CD8-positive, alpha-beta memory T cell (primary cell): ENCODE measurements at regions not wholly inside any gene's neighbourhood (a gene's known extent, or its start where the extent isn't known, plus 50 kb on each side); places are given as distances from the start of the nearest gene placed in this dataset.

ENCODE experiments used
- CTCF ChIA-PET: fragments of 350-600 bp; sonication (Branson Sonifier 250); formaldehyde crosslinking; loops from one replicate; lab custom pipeline; 2021; ENCODE audit warnings: antibody characterized with exemption; lab: Charles Lee
- POLR2A ChIA-PET: fragments of 350-600 bp; sonication (Branson Sonifier 250); formaldehyde crosslinking; loops from one replicate; lab custom pipeline; 2021; ENCODE audit warnings: antibody characterized with exemption; lab: Charles Lee
- DNase-seq, 5 donors: peaks; one replicate each; pipeline versions ENCODE4 v3.0.0 to v3.0.0-alpha.2; 2020 to 2022; ENCODE audit warnings: mixed read lengths in 1 of 5
- H3K27ac ChIP-seq: one replicate; pipeline ENCODE4 v1.7.0; 2013; ENCODE audit warnings: low read depth, mild to moderate bottlenecking, low read length, moderate library complexity
- H3K27me3 ChIP-seq: 2 replicates; pipeline ENCODE4 v1.7.0; 2013; ENCODE audit warnings: low read length, mild to moderate bottlenecking; ENCODE audit not compliant: insufficient read depth, poor library complexity, severe bottlenecking
- H3K36me3 ChIP-seq: 2 replicates; pipeline ENCODE4 v1.7.0; 2013; ENCODE audit warnings: mild to moderate bottlenecking, low read length, moderate library complexity; ENCODE audit not compliant: insufficient read depth
- H3K4me1 ChIP-seq: 2 replicates; pipeline ENCODE4 v1.7.0; 2013; ENCODE audit warnings: mild to moderate bottlenecking, low read length, moderate library complexity; ENCODE audit not compliant: insufficient read depth
- H3K4me3 ChIP-seq: 2 replicates; pipeline ENCODE4 v1.7.0; 2013; ENCODE audit warnings: mild to moderate bottlenecking, low read length
- H3K9me3 ChIP-seq: 2 replicates; pipeline ENCODE4 v1.7.0; 2013; ENCODE audit warnings: mild to moderate bottlenecking, low read length
- H3K27ac Mint-ChIP-seq, 8 donors: one replicate each; pipeline ENCODE4 v1.8.0; 2020 to 2021; ENCODE audit warnings: mixed read lengths in 8 of 8, mild to moderate bottlenecking in 6 of 8, inconsistent platforms in 3 of 8, moderate library complexity in 3 of 8
- H3K27me3 Mint-ChIP-seq, 2 donors: one replicate each; pipeline ENCODE4 v1.8.0; 2020 to 2021; ENCODE audit warnings: mixed read lengths in 2 of 2, mild to moderate bottlenecking in 1 of 2, moderate library complexity in 1 of 2
- H3K36me3 Mint-ChIP-seq, 3 donors: one replicate each; pipeline ENCODE4 v1.8.0; 2020 to 2021; ENCODE audit warnings: mixed read lengths in 3 of 3, inconsistent platforms in 1 of 3, mild to moderate bottlenecking in 1 of 3
- H3K4me1 Mint-ChIP-seq, 3 donors: one replicate each; pipeline ENCODE4 v1.8.0; 2020 to 2021; ENCODE audit warnings: mixed read lengths in 3 of 3, inconsistent platforms in 1 of 3, mild to moderate bottlenecking in 1 of 3
- H3K4me3 Mint-ChIP-seq, 7 donors: one replicate each; pipeline ENCODE4 v1.8.0; 2020 to 2021; ENCODE audit warnings: mixed read lengths in 7 of 7, mild to moderate bottlenecking in 6 of 7, moderate library complexity in 4 of 7, inconsistent platforms in 2 of 7
- H3K9me3 Mint-ChIP-seq, 5 donors: one replicate each; pipeline ENCODE4 v1.8.0; 2020 to 2022; ENCODE audit warnings: mixed read lengths in 5 of 5, mild to moderate bottlenecking in 3 of 5, moderate library complexity in 2 of 5, inconsistent platforms in 1 of 5

GRCh38 chr14:85987292-85987691 is 457.3 kb downstream of the FLRT2 start:
- Histone ChIP-seq H3K36me3 (no peaks in the 10 kb centered on the region), H3K4me3 (no peak overlapping the region), H3K27me3 (no peaks in the 10 kb centered on the region), H3K27ac (no peak overlapping the region), H3K9me3 (no peaks in the 10 kb centered on the region), H3K4me1 (no peaks in the 10 kb centered on the region)
- H3K36me3 Mint-ChIP-seq: peaks cover 18 to 40% (median 18%) of the 10 kb centered on the region in 3 donors
- peaks cover 0 to 2% (median 0%) of the 10 kb centered on the region in 5 donors for H3K9me3 Mint-ChIP-seq
- H3K4me1 Mint-ChIP-seq: peaks cover 0 to 3% (median 0%) of the 10 kb centered on the region in 3 donors
- ChIA-PET POLR2A (no interaction called here), CTCF (no interaction called here)
- no peak for DNase-seq
- H3K27ac Mint-ChIP-seq: peak overlapping the region in 1 of 8 donors; percentile 10
- no peak overlapping the region for H3K4me3 Mint-ChIP-seq
- H3K27me3 Mint-ChIP-seq: no peaks in the 10 kb centered on the region

- no peak overlapping the region for H3K4me3 Mint-ChIP-seq
- Histone ChIP-seq H3K27ac (no peak overlapping the region), H3K4me1 (no peaks in the 10 kb centered on the region), H3K4me3 (no peak overlapping the region), H3K27me3 (no peaks in the 10 kb centered on the region), H3K9me3 (no peaks in the 10 kb centered on the region), H3K36me3 (no peaks in the 10 kb centered on the region)
- ChIA-PET POLR2A (no interaction called here), CTCF (no interaction called here)
- peaks cover 0 to 2% (median 0%) of the 10 kb centered on the region in 3 donors for H3K4me1 Mint-ChIP-seq
- H3K27me3 Mint-ChIP-seq: no peaks in the 10 kb centered on the region
- H3K27ac Mint-ChIP-seq: no peak overlapping the region
- peaks cover 18 to 47% (median 27%) of the 10 kb centered on the region in 3 donors for H3K36me3 Mint-ChIP-seq
- DNase-seq: no peak
- H3K9me3 Mint-ChIP-seq: peaks cover 0 to 8% (median 7%) of the 10 kb centered on the region in 5 donors
Observed at GRCh38 chr14:85978582-85979250, 448.8 kb downstream of the FLRT2 start.

- Histone ChIP-seq H3K4me3 (no peak overlapping the region), H3K4me1 (no peaks in the 10 kb centered on the region), H3K27me3 (no peaks in the 10 kb centered on the region), H3K9me3 (no peaks in the 10 kb centered on the region), H3K36me3 (no peaks in the 10 kb centered on the region), H3K27ac (no peak overlapping the region)
- DNase-seq: no peak
- Mint-ChIP-seq H3K36me3 (peaks cover 11 to 73% (median 35%) of the 10 kb centered on the region in 3 donors), H3K27ac (no peak overlapping the region), H3K27me3 (no peaks in the 10 kb centered on the region), H3K9me3 (peaks cover 5 to 32% (median 24%) of the 10 kb centered on the region in 5 donors), H3K4me3 (no peak overlapping the region), H3K4me1 (peaks cover 14 to 23% (median 18%) of the 10 kb centered on the region in 3 donors)
- CTCF ChIA-PET: no interaction called here
- POLR2A ChIA-PET: no interaction called here
Observed at GRCh38 chr14:85974602-85975001, 444.7 kb downstream of the FLRT2 start.

GRCh38 chr14:85963486-85963885 is 433.5 kb downstream of the FLRT2 start:
- no peaks in the 10 kb centered on the region for H3K27me3 Mint-ChIP-seq
- CTCF ChIA-PET: no interaction called here

GRCh38 chr14:85960756-85961155 is 430.8 kb downstream of the FLRT2 start:
- Mint-ChIP-seq H3K4me3 (no peak overlapping the region), H3K4me1 (peaks cover 22 to 44% (median 25%) of the 10 kb centered on the region in 3 donors), H3K36me3 (peaks cover 4 to 11% (median 6%) of the 10 kb centered on the region in 3 donors), H3K9me3 (no peaks in the 10 kb centered on the region), H3K27ac (no peak overlapping the region), H3K27me3 (no peaks in the 10 kb centered on the region)
- ChIA-PET POLR2A (no interaction called here), CTCF (no interaction called here)
- Histone ChIP-seq H3K4me1 (no peaks in the 10 kb centered on the region), H3K27ac (no peak overlapping the region), H3K36me3 (no peaks in the 10 kb centered on the region), H3K4me3 (no peak overlapping the region), H3K27me3 (no peaks in the 10 kb centered on the region), H3K9me3 (no peaks in the 10 kb centered on the region)
- no peak for DNase-seq

More at GRCh38 chr14:85963486-85963885, 433.5 kb downstream of the FLRT2 start:
- H3K36me3 ChIP-seq: no peaks in the 10 kb centered on the region
- Mint-ChIP-seq H3K27ac (no peak overlapping the region), H3K4me3 (no peak overlapping the region), H3K4me1 (peaks cover 17 to 43% (median 20%) of the 10 kb centered on the region in 3 donors), H3K36me3 (peaks cover 2 to 8% (median 4%) of the 10 kb centered on the region in 3 donors), H3K9me3 (no peaks in the 10 kb centered on the region)
- no peaks in the 10 kb centered on the region for H3K27me3 ChIP-seq
- no peak overlapping the region for H3K27ac ChIP-seq
- H3K4me3 ChIP-seq: no peak overlapping the region
- H3K4me1 ChIP-seq: no peaks in the 10 kb centered on the region
- DNase-seq: no peak
- H3K9me3 ChIP-seq: no peaks in the 10 kb centered on the region
- POLR2A ChIA-PET: no interaction called here

GRCh38 chr14:85959063-85959462 is 429.1 kb downstream of the FLRT2 start:
- no peak overlapping the region for H3K4me3 ChIP-seq
- Mint-ChIP-seq H3K4me3 (no peak overlapping the region), H3K27me3 (no peaks in the 10 kb centered on the region), H3K36me3 (peaks cover 3 to 13% (median 8%) of the 10 kb centered on the region in 3 donors), H3K27ac (peak overlapping the region in 1 of 8 donors; percentile 4), H3K4me1 (peaks cover 27 to 58% (median 29%) of the 10 kb centered on the region in 3 donors), H3K9me3 (no peaks in the 10 kb centered on the region)
- no peak overlapping the region for H3K27ac ChIP-seq
- H3K4me1 ChIP-seq: no peaks in the 10 kb centered on the region
- no peaks in the 10 kb centered on the region for H3K27me3 ChIP-seq
- H3K9me3 ChIP-seq: no peaks in the 10 kb centered on the region
- POLR2A ChIA-PET: no interaction called here
- no peak for DNase-seq
- no peaks in the 10 kb centered on the region for H3K36me3 ChIP-seq
- CTCF ChIA-PET: no interaction called here

- no peaks in the 10 kb centered on the region for H3K9me3 Mint-ChIP-seq
- no peaks in the 10 kb centered on the region for H3K27me3 ChIP-seq
- no peak overlapping the region for H3K4me3 ChIP-seq
- no peak overlapping the region for H3K27ac ChIP-seq
- H3K4me1 Mint-ChIP-seq: peaks cover 30 to 65% (median 31%) of the 10 kb centered on the region in 3 donors
- CTCF ChIA-PET: no interaction called here
- no peak overlapping the region for H3K4me3 Mint-ChIP-seq
- H3K9me3 ChIP-seq: no peaks in the 10 kb centered on the region
- H3K36me3 Mint-ChIP-seq: peaks cover 1 to 14% (median 9%) of the 10 kb centered on the region in 3 donors
- POLR2A ChIA-PET: no interaction called here
- no peaks in the 10 kb centered on the region for H3K4me1 ChIP-seq
- no peak for DNase-seq
- no peak overlapping the region for H3K27ac Mint-ChIP-seq
- no peaks in the 10 kb centered on the region for H3K36me3 ChIP-seq
- no peaks in the 10 kb centered on the region for H3K27me3 Mint-ChIP-seq
Observed at GRCh38 chr14:85958069-85958468, 428.1 kb downstream of the FLRT2 start.

GRCh38 chr14:85953265-85953664 is 423.3 kb downstream of the FLRT2 start:
- no peak overlapping the region for H3K4me3 Mint-ChIP-seq
- Histone ChIP-seq H3K4me3 (no peak overlapping the region), H3K27ac (no peak overlapping the region), H3K36me3 (no peaks in the 10 kb centered on the region), H3K27me3 (no peaks in the 10 kb centered on the region), H3K9me3 (no peaks in the 10 kb centered on the region), H3K4me1 (no peaks in the 10 kb centered on the region)
- POLR2A ChIA-PET: no interaction called here
- no peak for DNase-seq
- no peaks in the 10 kb centered on the region for H3K9me3 Mint-ChIP-seq
- no peaks in the 10 kb centered on the region for H3K27me3 Mint-ChIP-seq
- H3K4me1 Mint-ChIP-seq: peaks cover 16 to 42% (median 23%) of the 10 kb centered on the region in 3 donors
- CTCF ChIA-PET: no interaction called here
- peak overlapping the region in 2 of 8 donors; percentile 19 to 27 for H3K27ac Mint-ChIP-seq
- H3K36me3 Mint-ChIP-seq: peaks cover 3 to 12% (median 11%) of the 10 kb centered on the region in 3 donors
